GM12875 (cell line): ENCODE measurements at regions not wholly inside any gene's neighbourhood (a gene's known extent, or its start where the extent isn't known, plus 50 kb on each side); places are given as distances from the start of the nearest gene placed in this dataset.

Experiments
- H3K4me3 ChIP-seq: one replicate; pipeline ENCODE4 v1.5.1; 2011; ENCODE audit warnings: low read depth, low read length, control low read depth
- TF ChIP-seq, protein P1 (sequence below): IDR thresholded peaks from 2 replicates; pipeline ENCODE4 v1.5.1; 2011; ENCODE audit warnings: low read depth, mild to moderate bottlenecking, control low read depth, inconsistent platforms, low read length, moderate library complexity, borderline replicate concordance; ENCODE audit not compliant: insufficient read depth

DNA sequence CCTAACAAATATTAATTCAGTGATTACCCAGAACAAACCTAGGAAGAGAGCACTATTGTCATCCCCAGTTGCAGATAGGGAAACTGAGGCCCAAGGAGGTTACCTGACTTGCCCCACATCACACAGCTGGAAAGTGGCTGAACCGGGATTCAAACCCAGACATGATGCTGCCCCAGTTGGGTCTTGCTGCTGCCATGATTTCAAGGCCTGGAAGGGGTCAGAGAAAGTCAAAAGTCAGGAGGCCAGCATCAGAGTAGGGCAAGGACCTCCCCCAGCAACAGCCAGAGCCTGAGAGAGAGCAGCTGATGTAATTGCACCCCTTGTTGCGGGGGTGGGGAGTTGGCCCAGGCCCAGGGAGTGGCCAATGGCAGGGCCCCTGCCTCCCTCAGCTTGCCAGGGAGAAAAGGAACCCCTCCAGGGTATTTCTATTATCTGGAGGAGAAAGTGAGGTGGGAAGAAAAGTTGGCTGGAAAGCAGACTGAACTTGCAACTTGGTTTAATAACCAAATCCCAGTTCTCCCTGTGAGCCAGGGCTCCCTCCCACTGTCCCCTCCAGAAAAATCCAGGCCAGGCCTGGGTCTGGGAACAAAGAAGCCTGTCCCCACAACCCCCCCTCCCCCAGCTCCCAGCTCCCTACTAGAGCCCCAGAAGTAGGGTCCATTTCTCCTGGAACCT is 83.6 kb downstream of the MRPL14 start:
- H3K4me3 ChIP-seq: no peak overlapping the region
- TF ChIP-seq, protein P1, sequence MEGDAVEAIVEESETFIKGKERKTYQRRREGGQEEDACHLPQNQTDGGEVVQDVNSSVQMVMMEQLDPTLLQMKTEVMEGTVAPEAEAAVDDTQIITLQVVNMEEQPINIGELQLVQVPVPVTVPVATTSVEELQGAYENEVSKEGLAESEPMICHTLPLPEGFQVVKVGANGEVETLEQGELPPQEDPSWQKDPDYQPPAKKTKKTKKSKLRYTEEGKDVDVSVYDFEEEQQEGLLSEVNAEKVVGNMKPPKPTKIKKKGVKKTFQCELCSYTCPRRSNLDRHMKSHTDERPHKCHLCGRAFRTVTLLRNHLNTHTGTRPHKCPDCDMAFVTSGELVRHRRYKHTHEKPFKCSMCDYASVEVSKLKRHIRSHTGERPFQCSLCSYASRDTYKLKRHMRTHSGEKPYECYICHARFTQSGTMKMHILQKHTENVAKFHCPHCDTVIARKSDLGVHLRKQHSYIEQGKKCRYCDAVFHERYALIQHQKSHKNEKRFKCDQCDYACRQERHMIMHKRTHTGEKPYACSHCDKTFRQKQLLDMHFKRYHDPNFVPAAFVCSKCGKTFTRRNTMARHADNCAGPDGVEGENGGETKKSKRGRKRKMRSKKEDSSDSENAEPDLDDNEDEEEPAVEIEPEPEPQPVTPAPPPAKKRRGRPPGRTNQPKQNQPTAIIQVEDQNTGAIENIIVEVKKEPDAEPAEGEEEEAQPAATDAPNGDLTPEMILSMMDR: no peak

DNA sequence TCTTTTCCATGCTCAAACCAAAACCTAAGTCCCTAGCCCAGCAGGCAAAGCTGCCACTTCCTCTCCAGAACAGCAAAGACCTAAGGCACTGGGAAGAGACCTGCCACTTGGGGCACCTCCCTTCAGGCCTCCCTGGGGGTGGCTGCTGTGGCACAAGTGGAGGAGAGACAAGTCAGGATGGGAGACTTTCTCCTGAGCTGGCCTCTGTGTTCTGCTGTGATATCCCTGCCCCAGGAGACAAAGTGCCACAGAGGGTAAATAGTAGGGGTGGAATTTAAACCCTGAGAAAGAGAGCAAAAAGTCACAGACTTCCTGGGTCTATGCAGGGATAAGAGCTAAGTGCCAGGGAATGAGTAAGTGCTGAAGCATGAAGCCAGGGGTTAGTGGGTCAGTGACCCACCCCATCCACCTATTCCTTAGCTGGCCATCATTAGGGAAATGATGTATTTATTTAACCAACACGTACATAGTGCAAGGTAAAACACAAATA is 84.2 kb downstream of the MRPL14 start:
- no peak overlapping the region for H3K4me3 ChIP-seq
- TF ChIP-seq, protein P1: no peak

DNA sequence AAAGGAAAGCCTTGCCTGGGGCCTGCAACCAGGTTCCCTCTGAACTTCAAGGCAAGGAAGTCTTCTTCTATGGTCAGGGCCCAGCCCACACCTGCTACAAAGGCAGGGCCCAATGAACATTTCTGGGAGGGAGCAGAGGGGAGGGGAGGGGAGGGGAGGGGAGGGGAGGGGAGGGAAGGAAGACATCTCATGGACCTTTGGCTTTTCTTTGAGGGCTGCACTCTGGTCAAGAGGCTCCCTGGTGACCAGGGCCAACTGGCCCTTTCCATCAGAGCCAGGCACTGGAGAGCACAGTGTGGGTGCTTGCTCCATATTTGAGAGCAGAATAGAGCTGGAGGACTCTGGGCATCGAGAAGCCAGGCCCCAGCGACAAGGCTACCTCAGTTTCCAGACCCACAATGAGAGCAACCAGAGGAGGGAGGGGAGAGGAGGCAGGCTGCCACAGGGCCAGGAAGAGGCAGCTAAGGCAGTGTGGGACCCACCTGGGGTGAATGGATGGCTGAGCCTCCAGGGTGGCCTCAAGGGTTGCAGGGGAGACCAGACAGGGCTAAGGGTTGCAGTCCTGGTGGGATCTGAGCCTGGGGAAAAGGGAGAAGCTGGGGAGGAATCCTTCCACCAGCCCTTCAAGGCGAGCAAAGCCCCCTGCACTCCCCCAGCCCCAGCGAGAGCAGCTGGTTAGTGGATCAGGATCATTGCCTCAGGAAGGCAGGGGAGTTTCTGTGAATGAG is 84.8 kb downstream of the MRPL14 start:
- TF ChIP-seq, protein P1: no peak
- H3K4me3 ChIP-seq: no peak overlapping the region

DNA sequence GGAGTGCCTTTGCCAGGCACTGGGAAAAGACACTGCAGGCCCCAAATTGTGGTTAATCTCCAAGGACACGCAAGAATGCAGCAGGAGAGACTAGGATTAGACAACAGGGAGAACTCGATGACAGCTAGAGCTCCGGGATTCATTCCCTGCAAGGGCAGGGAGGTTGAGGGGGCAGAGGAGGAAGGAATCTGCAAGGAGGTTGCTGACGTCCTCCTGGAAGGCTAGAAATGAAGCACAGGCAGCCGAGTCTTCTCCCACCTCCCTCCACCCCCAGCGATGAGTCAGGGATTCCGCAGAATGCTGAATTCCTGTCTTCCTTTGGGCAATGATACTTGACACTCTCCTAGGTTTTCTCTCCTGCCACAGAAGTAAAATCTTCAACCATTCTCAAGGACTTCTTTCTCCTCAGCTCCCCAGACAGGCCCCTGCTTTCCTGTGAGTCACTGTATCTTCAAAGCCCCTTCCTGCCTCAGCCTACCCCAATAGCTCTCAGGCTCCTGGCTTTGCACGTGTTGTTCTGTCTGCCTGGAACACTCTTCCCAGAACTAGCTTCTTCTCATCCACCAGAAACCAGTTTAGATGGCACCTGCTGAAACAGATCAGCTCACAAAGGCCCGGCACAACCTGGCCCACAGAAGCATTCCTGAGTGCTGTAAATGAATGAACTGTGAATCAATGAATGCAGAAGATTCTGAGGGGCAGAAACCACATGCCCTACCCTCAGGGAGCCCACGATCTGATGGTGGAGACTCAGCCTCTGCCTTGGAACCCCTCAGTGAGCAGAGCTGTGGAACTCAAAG is 85.6 kb downstream of the MRPL14 start:
- H3K4me3 ChIP-seq: no peak overlapping the region
- TF ChIP-seq, protein P1: no peak

DNA sequence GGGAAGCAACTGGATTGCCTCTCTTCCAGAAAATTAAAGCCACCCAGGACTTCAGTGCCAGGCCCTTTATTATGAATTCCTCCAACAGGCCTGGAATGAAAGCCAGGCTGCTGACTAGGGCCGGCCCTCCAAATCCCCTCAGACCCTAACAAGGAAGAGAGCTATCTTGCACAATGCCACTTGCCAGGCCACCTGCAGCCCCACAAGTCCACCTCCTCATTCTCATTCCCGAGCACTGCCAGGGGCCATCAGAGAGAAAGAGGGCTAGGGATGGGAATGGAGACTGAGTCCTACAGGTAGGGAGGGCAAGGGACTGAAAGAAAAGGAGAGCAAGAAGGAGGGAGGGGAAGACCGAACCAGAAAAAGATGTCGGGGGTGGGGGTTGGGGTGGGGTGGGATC is 86.5 kb downstream of the MRPL14 start:
- H3K4me3 ChIP-seq: no peak overlapping the region
- TF ChIP-seq, protein P1: no peak

DNA sequence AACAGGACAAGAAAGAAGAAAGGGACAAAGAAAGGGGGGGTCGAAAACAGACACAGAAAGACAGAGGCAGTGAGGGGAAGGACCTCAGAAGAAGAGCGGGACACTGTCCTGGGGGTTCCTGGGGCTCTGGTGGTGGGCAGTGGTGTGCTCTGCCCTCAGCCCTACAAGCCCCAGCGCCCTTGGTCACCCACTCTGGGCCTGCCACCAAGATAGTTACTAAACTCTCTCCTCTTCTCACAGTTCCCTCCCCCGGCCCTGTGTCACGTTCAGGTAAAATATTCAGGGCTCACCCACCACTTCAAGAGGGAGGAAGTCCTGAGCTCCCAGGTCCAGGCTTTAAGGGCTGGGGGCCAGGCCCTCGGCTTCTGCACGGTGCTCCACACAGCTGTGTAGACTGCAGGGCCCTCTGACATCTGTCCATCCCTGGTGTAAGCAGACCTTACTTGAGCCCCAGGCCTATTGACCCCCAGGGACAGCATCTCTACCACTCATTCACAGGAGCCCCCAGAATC is 87.4 kb downstream of the MRPL14 start:
- TF ChIP-seq, protein P1: no peak
- no peak overlapping the region for H3K4me3 ChIP-seq
